A673 (cell line): ENCODE measurements at regions not wholly inside any gene's neighbourhood (a gene's known extent, or its start where the extent isn't known, plus 50 kb on each side); places are given as distances from the start of the nearest gene placed in this dataset.

Experiments
- BruUV-seq: library from RNA; stranded (reverse); fragments of 400-500 nt; replicated peaks from 2 replicates; lab custom pipeline; 2021; lab: Mats Ljungman, UMichigan
- CTCF ChIA-PET: fragments of 300-600 bp; sonication (Branson Sonifier 250); formaldehyde crosslinking; loops from one replicate; lab custom pipeline; 2022; ENCODE audit warnings: antibody characterized with exemption; lab: Charles Lee
- POLR2A ChIA-PET: fragments of 300-600 bp; sonication (Branson Sonifier 250); formaldehyde crosslinking; loops from one replicate; lab custom pipeline; 2022; ENCODE audit warnings: antibody characterized with exemption; ENCODE audit not compliant: low non-redundant PET; lab: Charles Lee
- DNase-seq: peaks from one replicate; pipeline ENCODE4 v3.0.0-alpha.2; 2015; ENCODE audit warnings: low spot score
- H3K27ac ChIP-seq: fragments of 200-600 bp; sonication (generic); 2 replicates; pipeline ENCODE4 v1.5.1; 2016; ENCODE audit warnings: mixed run types, low read depth, mild to moderate bottlenecking, mixed read lengths, antibody characterized with exemption, low read length; ENCODE audit not compliant: poor library complexity, severe bottlenecking
- H3K27me3 ChIP-seq: fragments of 200-600 bp; sonication (generic); replicated peaks from 2 replicates; pipeline ENCODE4 v1.6.1; 2017; ENCODE audit warnings: mixed run types, low read depth, mild to moderate bottlenecking, mixed read lengths, antibody characterized with exemption, low read length; ENCODE audit not compliant: insufficient read depth, poor library complexity
- H3K36me3 ChIP-seq: fragments of 200-600 bp; sonication (generic); 2 replicates; pipeline ENCODE4 v1.6.1; 2016; ENCODE audit warnings: mixed run types, mild to moderate bottlenecking, mixed read lengths, antibody characterized with exemption, low read length; ENCODE audit not compliant: insufficient read depth, poor library complexity, severe bottlenecking
- H3K4me1 ChIP-seq: fragments of 200-600 bp; sonication (generic); 2 replicates; pipeline ENCODE4 v1.6.1; 2017; ENCODE audit warnings: mixed run types, mild to moderate bottlenecking, mixed read lengths, antibody characterized with exemption, low read length; ENCODE audit not compliant: insufficient read depth, poor library complexity, severe bottlenecking
- H3K4me3 ChIP-seq: fragments of 200-600 bp; sonication (generic); 2 replicates; pipeline ENCODE4 v1.5.1; 2016; ENCODE audit warnings: low read depth, mixed run types, mild to moderate bottlenecking, mixed read lengths, low read length; ENCODE audit not compliant: poor library complexity, severe bottlenecking
- H3K9me3 ChIP-seq: fragments of 200-600 bp; sonication (generic); 2 replicates; pipeline ENCODE4 v1.6.1; 2016; ENCODE audit warnings: mixed run types, low read depth, mild to moderate bottlenecking, mixed read lengths, antibody characterized with exemption, low read length; ENCODE audit not compliant: poor library complexity, severe bottlenecking
- CTCF ChIP-seq: fragments of 300-800, 200-600 bp; sonication (generic); conservative IDR thresholded peaks from 2 replicates; pipeline ENCODE4 v1.5.1; 2017; ENCODE audit warnings: low read depth, mild to moderate bottlenecking, antibody characterized with exemption, low read length, moderate library complexity, mixed read lengths
- EZH2 ChIP-seq: fragments of 200-600 bp; sonication (generic); IDR thresholded peaks from 2 replicates; pipeline ENCODE4 v1.6.1; 2017; ENCODE audit warnings: borderline replicate concordance, low read depth, mild to moderate bottlenecking, mixed read lengths, antibody characterized with exemption, low read length; ENCODE audit not compliant: poor library complexity, severe bottlenecking
- intact Hi-C: fragments of 100-400 bp; cut with micrococcal nuclease; formaldehyde crosslinking; loops from one replicate; pipeline ENCODE4 v1.10.0; 2022; ENCODE audit not compliant: unreplicated experiment

- Histone ChIP-seq H3K27ac (no peak overlapping the region), H3K9me3 (peaks cover 17% of the 10 kb centered on the region), H3K27me3 (no peaks in the 10 kb centered on the region), H3K36me3 (no peaks in the 10 kb centered on the region), H3K4me1 (peaks cover 19% of the 10 kb centered on the region), H3K4me3 (no peak overlapping the region)
- CTCF ChIA-PET = no interaction called here
- no peak for TF ChIP-seq CTCF
- no peak for TF ChIP-seq EZH2
- no TSS peak for BruUV-seq
- intact Hi-C loops = no loop called here
- no peak for DNase-seq
- POLR2A ChIA-PET = interaction anchor here (0.6 kb wide), 1 partner anchor 113 kb away, joined by 5 read pairs; no protein-coding TSS in a partner anchor
Measured at GRCh38 chr12:98405805-98406366, 109.5 kb upstream of the TMPO start.

GRCh38 chr12:98406378-98406777 is 109.0 kb upstream of the TMPO start:
- TF ChIP-seq CTCF (no peak), EZH2 (no peak)
- H3K4me1 ChIP-seq = peaks cover 15% of the 10 kb centered on the region
- peak; percentile 86 for DNase-seq
- no TSS peak for BruUV-seq
- H3K27ac ChIP-seq = no peak overlapping the region
- H3K27me3 ChIP-seq = no peaks in the 10 kb centered on the region
- no peak overlapping the region for H3K4me3 ChIP-seq
- H3K36me3 ChIP-seq = no peaks in the 10 kb centered on the region
- POLR2A ChIA-PET = interaction anchor here (0.6 kb wide), 1 partner anchor 112 kb away, joined by 5 read pairs; no protein-coding TSS in a partner anchor
- CTCF ChIA-PET = no interaction called here
- peaks cover 17% of the 10 kb centered on the region for H3K9me3 ChIP-seq
- intact Hi-C loops = no loop called here

GRCh38 chr12:98408681-98409080 is 106.7 kb upstream of the TMPO start:
- BruUV-seq = no TSS peak
- peaks cover 17% of the 10 kb centered on the region for H3K9me3 ChIP-seq
- TF ChIP-seq CTCF (no peak), EZH2 (no peak)
- intact Hi-C loops = no loop called here
- no peak for DNase-seq
- ChIA-PET POLR2A (no interaction called here), CTCF (no interaction called here)
- no peak overlapping the region for H3K27ac ChIP-seq
- no peak overlapping the region for H3K4me3 ChIP-seq
- H3K4me1 ChIP-seq = peaks cover 16% of the 10 kb centered on the region
- H3K27me3 ChIP-seq = no peaks in the 10 kb centered on the region
- no peaks in the 10 kb centered on the region for H3K36me3 ChIP-seq
